Fibroblast of skin of left biceps (primary cell): ENCODE measurements at regions not wholly inside any gene's neighbourhood (a gene's known extent, or its start where the extent isn't known, plus 50 kb on each side); places are given as distances from the start of the nearest gene placed in this dataset.

ENCODE experiments used
- DNase-seq, 2 experiments: peaks; one replicate each; pipeline ENCODE4 v3.0.0-alpha.2; 2013; ENCODE audit warnings: low read depth in 2 of 2

- no peak for DNase-seq
These were observed 260.4 kb downstream of the RPLP1 start for GRCh38 chr15:69712991-69713390.

DNA sequence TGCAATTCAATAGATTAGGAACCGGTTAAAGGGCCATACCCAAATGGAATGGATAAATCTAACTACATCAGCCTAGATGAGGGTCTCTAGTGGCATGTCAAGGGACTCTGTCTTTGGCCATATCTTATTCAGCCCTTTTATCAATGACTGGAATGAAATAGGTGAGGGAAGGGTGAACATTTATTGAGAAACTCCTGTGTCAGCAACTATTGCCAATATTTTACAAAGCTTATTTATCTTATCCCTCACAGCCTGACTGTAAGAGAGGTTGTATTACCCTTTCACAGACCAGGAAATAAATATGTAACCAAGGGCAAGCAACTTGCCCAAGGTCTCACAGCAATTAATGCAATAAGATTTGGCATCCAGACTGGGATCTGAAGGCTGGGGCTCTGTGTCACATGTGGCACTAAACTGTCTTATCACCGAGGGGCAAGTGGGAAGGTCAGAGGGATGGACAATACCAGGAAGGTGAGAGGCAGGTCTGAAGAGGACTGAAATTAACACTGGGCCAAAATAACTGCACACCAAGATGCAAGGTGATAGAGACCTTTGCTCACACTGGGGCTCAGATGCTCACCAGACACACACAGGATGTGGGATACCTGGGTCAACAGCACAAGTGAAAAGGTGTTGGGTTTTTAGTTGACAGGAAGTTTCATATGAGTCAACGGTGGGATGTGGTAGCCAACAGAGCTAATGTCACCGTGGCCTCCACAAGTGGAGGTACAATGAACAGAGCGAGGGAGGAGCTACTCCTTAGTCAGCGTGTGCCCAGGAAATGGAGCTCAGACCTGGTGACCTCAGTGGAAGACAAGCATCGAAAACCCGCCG is 261.3 kb downstream of the RPLP1 start:
- no peak for DNase-seq

DNA sequence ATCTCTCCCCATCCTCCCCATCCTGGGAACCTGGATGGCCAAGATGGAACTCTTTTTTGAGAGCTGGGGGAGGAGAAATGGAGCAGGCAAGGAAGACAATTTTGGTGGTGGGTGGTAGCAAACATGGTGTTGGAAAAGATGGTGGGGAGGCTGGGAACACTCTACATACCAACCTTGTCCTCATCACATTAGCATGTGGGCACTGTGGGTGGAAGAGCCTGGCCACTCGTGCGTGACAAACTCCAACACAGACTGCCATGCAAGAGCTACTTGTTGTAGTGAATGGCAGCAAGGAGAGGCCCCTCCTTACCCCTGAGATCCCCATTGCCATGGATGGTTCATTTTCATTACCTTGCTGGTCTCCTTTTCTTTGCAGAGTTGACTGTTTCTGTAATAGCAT is 262.6 kb downstream of the RPLP1 start:
- no peak for DNase-seq

GRCh38 chr15:69718436-69718835 is 265.8 kb downstream of the RPLP1 start:
- no peak for DNase-seq

GRCh38 chr15:69718916-69719315 is 266.3 kb downstream of the RPLP1 start:
- no peak for DNase-seq

GRCh38 chr15:69719527-69720240 is 267.1 kb downstream of the RPLP1 start:
- DNase-seq: no peak

GRCh38 chr15:69720536-69720935 is 267.9 kb downstream of the RPLP1 start:
- DNase-seq: no peak

DNA sequence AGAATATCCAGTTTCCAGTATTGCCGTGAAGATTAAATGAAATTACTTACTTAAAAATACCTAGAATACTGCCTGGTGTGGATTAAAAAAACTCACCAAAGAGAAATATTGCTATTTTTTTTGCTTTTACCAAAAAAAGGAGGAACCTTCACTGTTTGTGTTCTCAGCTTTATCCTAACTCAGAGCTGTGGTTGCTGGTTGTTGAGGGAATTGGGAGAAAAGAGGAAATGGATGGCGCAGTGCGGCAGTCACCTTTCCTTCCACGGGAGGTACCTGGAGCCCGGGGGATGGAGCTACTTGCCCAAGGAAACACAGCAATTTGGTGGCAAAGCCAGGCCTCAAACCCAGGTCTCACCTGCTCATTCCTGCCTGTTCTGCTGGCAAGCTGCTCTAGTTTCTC is 270.3 kb downstream of the RPLP1 start:
- DNase-seq: no peak

DNA sequence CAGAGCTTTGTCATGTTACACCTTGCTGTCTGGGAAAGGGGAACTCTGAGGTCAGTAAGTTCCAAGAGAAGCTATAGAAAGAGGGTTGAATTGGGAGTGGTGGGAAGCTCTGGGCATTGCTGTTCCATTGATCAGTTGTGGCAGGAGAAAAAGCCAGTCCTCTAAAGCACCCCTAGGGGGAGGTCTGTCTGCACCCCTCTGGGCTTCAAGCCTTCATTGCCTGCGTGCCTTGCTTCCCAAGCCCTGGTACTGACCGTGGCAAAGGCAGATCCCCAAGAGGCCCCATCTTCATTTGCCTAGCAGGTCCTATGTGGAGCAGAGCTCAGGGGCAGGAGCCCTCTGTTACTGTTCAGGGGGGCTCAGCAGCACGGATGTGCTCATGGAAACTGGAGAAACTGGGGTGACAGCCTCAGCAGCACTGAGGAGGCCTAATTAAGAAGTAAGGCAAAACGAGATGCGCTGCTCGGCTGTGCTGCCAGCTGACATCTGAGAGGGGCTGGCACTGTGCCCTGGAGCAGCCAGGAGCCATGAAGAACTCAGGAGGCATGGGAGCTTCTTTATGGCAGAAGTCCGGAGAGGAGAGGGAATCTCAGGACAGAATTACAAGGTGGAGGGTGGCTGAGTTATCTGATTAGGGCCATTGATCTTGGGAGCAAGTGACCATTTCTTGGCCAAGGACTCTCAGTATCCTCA is 270.9 kb downstream of the RPLP1 start:
- no peak for DNase-seq

DNA sequence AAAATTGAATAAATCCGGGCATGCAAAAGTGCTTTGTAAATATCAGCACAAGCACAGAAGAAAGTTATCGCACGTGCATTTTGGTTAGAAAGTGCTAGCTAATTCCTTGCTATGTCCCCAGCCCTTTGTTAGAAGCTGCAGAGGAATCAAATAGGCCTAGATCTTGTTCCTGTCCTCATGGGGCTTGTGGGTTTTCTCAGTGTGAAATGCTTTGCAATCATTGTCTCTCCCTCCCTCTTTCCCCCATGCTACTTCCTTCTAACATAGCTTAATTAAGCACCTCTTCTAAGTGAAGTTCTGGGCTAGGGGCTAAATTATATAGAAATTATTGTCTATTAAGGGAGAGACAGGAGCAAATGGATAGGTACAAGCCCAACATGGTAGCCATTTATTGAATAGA is 271.7 kb downstream of the RPLP1 start:
- no peak for DNase-seq

DNA sequence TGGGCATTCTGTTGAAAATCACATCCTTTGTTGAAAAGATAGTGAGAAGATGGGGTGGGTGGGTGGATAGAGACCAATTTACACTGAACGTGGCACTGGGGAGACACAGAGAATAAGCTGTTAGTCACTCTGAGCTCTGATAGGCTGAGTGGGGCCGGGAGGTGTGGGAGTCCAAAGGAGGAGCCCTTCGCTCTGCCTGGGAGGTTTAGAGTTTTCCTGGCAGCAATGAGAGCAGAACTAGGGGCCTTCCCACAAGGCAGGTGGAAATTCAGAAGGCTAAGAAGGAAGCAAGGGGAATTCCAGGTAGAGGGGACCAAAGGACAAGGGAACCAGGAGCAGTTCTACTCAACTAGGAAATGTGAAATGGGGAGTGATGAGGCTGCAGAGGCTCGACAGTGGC is 272.7 kb downstream of the RPLP1 start:
- DNase-seq: no peak

- DNase-seq: no peak
These were observed 273.3 kb downstream of the RPLP1 start for GRCh38 chr15:69725957-69726356.

DNA sequence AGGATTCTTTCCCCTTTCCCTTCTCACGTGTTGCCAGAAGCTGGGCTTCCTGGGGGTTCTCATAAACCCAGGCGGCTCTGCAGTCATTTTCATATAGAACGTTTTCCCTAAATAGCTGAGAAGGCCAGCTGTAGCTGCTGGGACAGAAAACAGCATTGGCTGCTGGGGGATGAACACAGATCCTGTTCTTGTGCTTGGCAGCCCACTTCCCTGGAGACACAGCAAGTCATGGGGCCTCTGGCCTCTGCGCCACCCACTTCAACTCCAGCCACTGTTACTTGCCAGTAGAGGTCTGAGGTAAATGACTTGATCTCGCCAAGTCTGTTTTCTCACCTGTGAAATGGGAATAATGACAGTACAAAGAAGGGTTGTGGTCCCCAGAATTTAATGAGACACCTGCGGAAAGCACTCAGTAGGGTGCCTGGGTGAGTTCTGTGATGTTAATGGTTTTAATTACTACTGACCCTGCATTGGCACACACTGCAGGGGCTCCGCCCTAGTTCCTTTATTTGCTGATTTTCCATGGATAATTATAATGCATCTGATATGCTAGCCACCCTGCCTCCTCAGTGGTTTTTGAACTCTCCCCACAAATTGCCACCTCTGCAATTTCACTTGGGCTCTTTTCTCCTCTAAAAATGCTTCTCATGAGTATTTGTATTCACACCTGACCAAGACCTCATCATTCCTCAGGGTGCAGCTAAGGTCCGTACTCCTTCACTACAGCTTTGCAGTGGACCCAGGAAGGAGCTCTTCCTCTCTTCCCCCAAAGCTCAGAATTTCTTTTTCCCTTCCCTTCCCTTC is 274.7 kb downstream of the RPLP1 start:
- no peak for DNase-seq

DNA sequence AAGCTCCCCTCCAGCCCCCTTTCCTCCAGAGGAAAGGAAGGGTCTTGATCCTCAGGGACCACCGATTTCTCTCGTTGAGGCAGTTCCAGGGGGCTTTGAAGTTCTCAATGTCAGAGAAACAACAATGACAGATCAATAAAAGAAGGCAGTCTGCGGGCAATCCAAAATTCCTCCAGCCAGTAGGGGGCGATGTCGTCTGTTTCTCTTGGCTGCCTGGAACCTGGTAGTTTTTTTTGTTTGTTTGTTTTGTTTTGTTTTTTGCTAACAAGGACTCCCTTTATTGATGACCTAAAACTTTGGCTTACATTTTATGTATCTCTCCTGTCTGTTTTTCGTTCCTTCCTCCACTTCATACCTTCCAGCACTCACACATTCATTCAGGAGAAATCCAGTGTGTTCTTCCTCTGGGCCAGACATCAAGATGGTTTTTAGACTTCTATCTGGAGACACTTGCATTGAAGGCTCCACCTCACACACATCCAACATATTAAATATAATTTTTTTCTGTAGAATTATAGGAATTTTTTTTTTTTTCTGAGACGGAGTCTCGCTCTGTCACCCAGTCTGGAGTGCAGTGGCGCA is 276.6 kb downstream of the RPLP1 start:
- DNase-seq: no peak

DNA sequence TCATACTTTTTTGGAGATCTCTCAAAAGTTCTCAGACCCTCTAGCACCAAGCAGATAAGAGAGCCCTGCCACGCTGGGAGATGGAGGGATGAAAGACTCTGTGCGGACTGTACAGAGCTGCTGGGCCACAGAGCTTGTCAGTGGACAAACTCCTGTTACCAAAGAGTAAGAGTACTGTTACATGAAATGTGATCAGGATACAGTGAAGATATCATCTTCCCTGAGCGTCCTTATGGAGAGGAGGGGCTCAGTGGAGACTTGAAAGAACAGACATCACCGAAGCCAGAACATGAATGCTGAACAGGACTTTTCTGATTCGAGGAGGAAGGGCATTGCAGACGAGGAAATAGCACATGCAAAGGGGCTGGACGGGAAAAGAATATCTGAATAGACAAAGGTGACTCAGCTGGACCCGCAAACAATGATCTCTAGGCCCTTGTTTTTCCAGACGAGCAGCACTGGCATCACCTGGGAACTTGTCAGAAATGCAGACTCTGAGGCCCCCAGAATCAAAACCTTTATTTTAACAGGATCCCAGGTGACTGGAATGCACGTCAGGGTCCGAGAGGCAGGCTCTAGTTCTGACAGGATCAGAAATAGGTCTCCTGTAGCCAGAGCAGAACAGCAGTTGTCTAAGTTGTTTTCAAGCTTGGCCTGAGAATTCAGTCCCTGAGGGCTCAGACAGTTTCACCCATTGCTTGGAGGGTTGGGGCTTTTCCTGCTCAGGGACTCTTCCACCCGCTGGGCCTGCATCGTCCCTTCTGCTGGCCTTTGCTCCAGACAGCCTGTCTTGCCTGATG is 277.9 kb downstream of the RPLP1 start:
- no peak for DNase-seq

DNA sequence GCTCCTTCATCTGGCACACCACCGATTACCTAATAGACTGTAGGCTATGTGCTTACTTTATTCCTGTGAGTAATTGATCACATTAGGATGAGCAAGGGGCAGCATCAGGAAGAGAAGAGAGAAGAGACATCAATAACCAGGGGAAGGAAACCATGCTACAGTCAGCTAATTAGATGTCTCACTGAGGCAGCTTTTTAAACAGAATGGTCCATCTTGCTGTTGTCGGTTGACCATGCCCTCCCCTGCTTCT is 278.4 kb downstream of the RPLP1 start:
- no peak for DNase-seq

- DNase-seq: no peak
These were observed 279.0 kb downstream of the RPLP1 start for GRCh38 chr15:69731581-69731980.

DNA sequence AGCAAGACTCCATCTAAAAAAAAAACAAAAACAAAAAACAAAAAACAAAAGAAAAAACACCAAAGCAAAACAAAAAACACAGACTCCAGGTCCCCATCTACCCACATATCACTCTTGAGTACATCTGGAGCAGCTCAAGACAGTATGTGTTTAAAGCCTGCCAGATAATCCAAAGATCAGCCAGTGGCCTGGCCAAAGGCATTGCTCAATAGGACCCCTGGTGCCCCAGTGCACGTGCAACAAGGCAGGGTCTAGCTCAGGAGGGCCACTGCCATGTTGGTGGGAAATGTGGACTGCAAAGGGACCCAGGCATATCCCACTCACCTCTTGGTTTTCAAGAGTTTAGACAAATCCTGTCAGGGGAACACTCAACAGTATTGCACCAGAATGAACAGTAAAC is 279.5 kb downstream of the RPLP1 start:
- DNase-seq: no peak

DNA sequence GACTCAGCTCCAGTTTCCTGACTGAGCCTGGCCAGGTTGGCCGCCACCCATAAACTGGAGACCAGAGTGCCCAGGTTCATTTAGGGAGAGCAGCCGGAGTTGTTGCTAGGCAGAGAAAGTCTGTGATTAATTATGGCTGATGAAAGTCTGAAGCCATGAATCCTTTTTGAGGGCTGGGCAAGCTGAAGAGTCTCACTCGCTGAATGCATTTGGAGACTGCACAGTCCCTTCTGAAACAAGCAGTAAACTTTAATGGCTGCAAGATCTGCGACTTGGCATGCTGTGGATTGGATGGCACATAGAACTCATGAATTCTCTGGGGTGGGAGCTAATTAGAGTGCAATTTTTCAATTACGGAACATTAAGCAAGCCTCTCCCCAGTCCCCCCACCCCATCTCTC is 282.1 kb downstream of the RPLP1 start:
- DNase-seq: peak; percentile 39 to 46

DNA sequence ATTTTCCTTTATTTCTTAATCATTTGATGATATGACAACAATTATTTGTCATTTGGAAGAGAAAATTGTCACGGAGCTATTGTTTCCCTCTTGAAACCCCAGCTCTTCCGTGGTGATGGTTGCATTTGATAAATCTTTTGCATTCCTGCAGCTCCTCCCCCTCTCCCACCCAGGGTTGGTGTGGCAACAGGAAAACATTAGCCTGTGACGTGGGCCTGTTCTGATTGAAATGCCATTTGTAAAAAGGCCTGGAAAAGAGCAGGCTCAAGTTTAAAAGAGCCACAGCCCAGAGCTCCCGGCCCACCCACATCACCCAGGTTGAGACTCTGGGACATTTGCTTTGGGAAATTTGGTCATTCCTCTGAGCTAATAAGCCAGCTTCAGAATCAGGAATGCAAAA is 282.5 kb downstream of the RPLP1 start:
- peak; percentile 73 for DNase-seq

DNA sequence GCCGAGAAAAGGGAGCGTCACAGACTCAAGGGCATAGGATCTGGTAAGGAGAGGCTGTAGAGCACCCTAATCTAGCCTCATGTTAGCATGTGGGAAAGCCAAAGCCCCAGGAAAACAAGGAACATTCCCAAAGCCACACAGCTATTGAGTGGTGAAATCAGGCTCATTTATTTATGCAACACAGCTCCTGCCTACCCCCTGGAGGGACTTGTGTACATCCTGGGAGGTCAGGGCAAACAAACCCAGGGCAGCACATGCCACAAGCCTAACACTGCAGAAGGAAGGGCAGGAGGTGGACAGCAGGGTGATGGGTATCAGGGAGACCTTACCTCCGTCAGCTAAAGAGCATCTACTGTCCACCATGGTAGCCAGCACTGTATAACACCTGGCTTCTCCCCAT is 283.5 kb downstream of the RPLP1 start:
- no peak for DNase-seq
